GM23338 (cell line): ENCODE measurements at regions not wholly inside any gene's neighbourhood (a gene's known extent, or its start where the extent isn't known, plus 50 kb on each side); places are given as distances from the start of the nearest gene placed in this dataset.
A peak's percentile ranks its signal among the peaks of the same experiment; 100 is the strongest.

Experiments used
- ATAC-seq: fragments of 200-7000 bp; cut with Tn5 transposase; 3 replicates; pipeline ENCODE4 v1.9.1; 2020
- DNase-seq: peaks from one replicate; pipeline ENCODE4 v3.0.0-alpha.2; 2015; ENCODE audit warnings: low spot score
- H2AFZ ChIP-seq: fragments of 200-600 bp; sonication (generic); 2 replicates; pipeline ENCODE4 v1.8.0; 2016; ENCODE audit warnings: antibody characterized with exemption, mild to moderate bottlenecking, moderate library complexity
- H3F3A ChIP-seq: fragments of 200-600 bp; sonication (generic); replicated peaks from 2 replicates; pipeline ENCODE4 v1.8.0; 2017; ENCODE audit warnings: antibody characterized with exemption, mixed run types, low read depth
- H3K27ac ChIP-seq: fragments of 200-600 bp; sonication (generic); 2 replicates; pipeline ENCODE4 v1.6.1; 2016; ENCODE audit warnings: low read depth
- H3K27me3 ChIP-seq: fragments of 200-600 bp; sonication (generic); 2 replicates; pipeline ENCODE4 v1.8.0; 2016; ENCODE audit warnings: mild to moderate bottlenecking, mixed run types, moderate library complexity; ENCODE audit not compliant: insufficient read depth
- H3K36me3 ChIP-seq: fragments of 200-600 bp; sonication (generic); 2 replicates; pipeline ENCODE4 v1.8.0; 2016; ENCODE audit warnings: mild to moderate bottlenecking; ENCODE audit not compliant: insufficient read depth
- H3K4me1 ChIP-seq: fragments of 200-600 bp; sonication (generic); 2 replicates; pipeline ENCODE4 v1.8.0; 2016; ENCODE audit warnings: mild to moderate bottlenecking, moderate library complexity; ENCODE audit not compliant: insufficient read depth
- H3K4me2 ChIP-seq: fragments of 200-600 bp; sonication (generic); 2 replicates; pipeline ENCODE4 v1.7.1; 2017; ENCODE audit warnings: mixed run types
- H3K4me3 ChIP-seq: fragments of 200-600 bp; sonication (generic); 2 replicates; pipeline ENCODE4 v1.6.1; 2016; ENCODE audit warnings: mixed run types
- H3K79me2 ChIP-seq: fragments of 200-600 bp; sonication (generic); replicated peaks from 2 replicates; pipeline ENCODE4 v1.8.0; 2017; ENCODE audit warnings: mild to moderate bottlenecking; ENCODE audit not compliant: insufficient read depth
- H3K9me2 ChIP-seq: fragments of 200-600 bp; sonication (generic); 2 replicates; pipeline ENCODE4 v1.8.0; 2017; ENCODE audit not compliant: insufficient read depth
- H4K20me1 ChIP-seq: fragments of 200-600 bp; sonication (generic); replicated peaks from 2 replicates; pipeline ENCODE4 v1.8.0; 2017; ENCODE audit warnings: mild to moderate bottlenecking; ENCODE audit not compliant: insufficient read depth
- H3K27ac Mint-ChIP-seq: 2 replicates; pipeline ENCODE4 v1.8.0; 2020; ENCODE audit warnings: inconsistent platforms, mild to moderate bottlenecking, moderate library complexity, mixed read lengths
- H3K27me3 Mint-ChIP-seq: 3 replicates; pipeline ENCODE4 v1.8.0; 2022; ENCODE audit warnings: low read depth, mild to moderate bottlenecking, moderate library complexity, mixed read lengths, inconsistent platforms; ENCODE audit not compliant: insufficient read depth, poor library complexity
- H3K36me3 Mint-ChIP-seq: 3 replicates; pipeline ENCODE4 v1.8.0; 2021; ENCODE audit warnings: low read depth, mild to moderate bottlenecking, inconsistent platforms, moderate library complexity, mixed read lengths
- H3K4me1 Mint-ChIP-seq: 3 replicates; pipeline ENCODE4 v1.8.0; 2020; ENCODE audit warnings: mild to moderate bottlenecking, inconsistent platforms, mixed read lengths
- H3K4me3 Mint-ChIP-seq: 3 replicates; pipeline ENCODE4 v1.8.0; 2021; ENCODE audit warnings: moderate library complexity, mild to moderate bottlenecking, inconsistent platforms, mixed read lengths
- H3K9me3 Mint-ChIP-seq: 3 replicates; pipeline ENCODE4 v1.8.0; 2020; ENCODE audit warnings: moderate library complexity, mild to moderate bottlenecking, inconsistent platforms, mixed read lengths
- CREB1 ChIP-seq: fragments of 250-450 bp; sonication (Bioruptor Pico); IDR thresholded peaks from 2 replicates; pipeline ENCODE4 v1.5.0; 2020; ENCODE audit warnings: low read depth, mild to moderate bottlenecking, moderate library complexity
- EZH2 ChIP-seq: fragments of 200-600 bp; sonication (generic); IDR thresholded peaks from one replicate; pipeline ENCODE4 v1.8.0; 2017; ENCODE audit warnings: antibody characterized with exemption, mild to moderate bottlenecking, low read depth; ENCODE audit not compliant: unreplicated experiment
- EZH2phosphoT487 ChIP-seq: fragments of 200-600 bp; sonication (generic); IDR thresholded peaks from one replicate; pipeline ENCODE4 v1.8.1; 2018; ENCODE audit warnings: antibody characterized with exemption; ENCODE audit not compliant: unreplicated experiment
- JUNB ChIP-seq: IDR thresholded peaks from one replicate; pipeline ENCODE4 v1.6.1; 2016; ENCODE audit warnings: antibody characterized with exemption; ENCODE audit not compliant: unreplicated experiment
- NANOG ChIP-seq: IDR thresholded peaks from 2 replicates; pipeline ENCODE4 v1.6.1; 2016; ENCODE audit warnings: antibody characterized with exemption, borderline replicate concordance
- POLR2AphosphoS5 ChIP-seq: IDR thresholded peaks from 2 replicates; pipeline ENCODE4 v1.6.1; 2016; ENCODE audit warnings: antibody characterized with exemption, low read depth
- ZNF331 ChIP-seq: fragments of 250-450 bp; sonication (Bioruptor Pico); IDR thresholded peaks from 2 replicates; pipeline ENCODE4 v1.5.0; 2020; ENCODE audit warnings: low read depth, mild to moderate bottlenecking, moderate library complexity
- TF ChIP-seq, protein P1 (sequence below): fragments of 250-450 bp; sonication (Bioruptor Pico); IDR thresholded peaks from 2 replicates; pipeline ENCODE4 v1.5.0; 2020; ENCODE audit warnings: mild to moderate bottlenecking, moderate library complexity
- TF ChIP-seq, protein P2 (sequence below): IDR thresholded peaks from 2 replicates; pipeline ENCODE4 v1.6.1; 2016; ENCODE audit warnings: antibody characterized with exemption
- TF ChIP-seq, protein P3 (sequence below): IDR thresholded peaks from one replicate; pipeline ENCODE4 v1.6.1; 2018; ENCODE audit warnings: antibody characterized with exemption; ENCODE audit not compliant: unreplicated experiment

DNA sequence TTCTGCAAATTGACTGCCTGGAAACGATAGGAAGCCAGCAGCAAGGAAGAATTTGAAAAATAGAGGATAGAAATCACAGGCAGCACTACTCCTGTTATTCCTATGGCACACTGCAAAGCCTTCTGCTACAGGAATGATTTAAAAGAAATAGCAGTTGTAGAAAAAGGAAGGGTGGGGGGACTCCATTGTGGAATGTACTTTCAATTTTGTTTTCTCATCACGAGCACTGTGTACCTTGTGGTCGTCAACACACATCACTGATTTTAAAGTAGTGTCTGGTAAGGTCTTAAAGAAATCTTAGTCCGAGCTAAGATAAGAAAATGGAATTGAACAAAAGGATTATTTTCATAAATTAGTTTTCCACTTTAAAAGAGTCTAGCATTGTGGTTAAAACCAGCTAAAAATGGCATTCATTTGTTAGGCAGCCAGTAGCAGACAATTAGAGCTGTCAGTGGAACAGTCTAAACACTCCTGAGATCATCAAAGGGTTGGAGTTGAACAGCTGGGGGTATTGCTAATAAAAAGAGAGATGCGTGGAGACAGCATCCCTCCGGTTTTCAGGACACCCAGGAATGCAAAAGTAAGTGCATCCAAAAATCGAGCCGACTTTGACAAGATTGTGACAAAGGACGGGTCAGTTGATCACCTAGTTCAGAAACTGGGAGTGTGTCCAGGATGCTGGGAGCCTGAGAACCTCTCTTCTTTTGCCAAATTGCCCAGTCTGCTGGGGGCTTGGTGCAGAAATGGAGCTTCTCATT, 97.8 kb upstream of the WWC1 start:
- Histone ChIP-seq H3K4me3 (no peak overlapping the region), H3K4me1 (peaks cover 3% of the 10 kb centered on the region; the same call in 1 of the 2 replicates), H3F3A (no peaks in the 10 kb centered on the region), H3K27me3 (no peaks in the 10 kb centered on the region), H3K36me3 (no peaks in the 10 kb centered on the region), H3K9me2 (no peaks in the 10 kb centered on the region), H3K27ac (no peak overlapping the region), H2AFZ (no peak overlapping the region), H3K4me2 (no peak overlapping the region), H4K20me1 (no peaks in the 10 kb centered on the region), H3K79me2 (no peaks in the 10 kb centered on the region)
- no peaks in the 10 kb centered on the region for H3K36me3 Mint-ChIP-seq
- ATAC-seq: no peak
- TF ChIP-seq EZH2phosphoT487: no peak
- no peak for TF ChIP-seq JUNB
- TF ChIP-seq NANOG: no peak
- no peak for TF ChIP-seq CREB1 (CRISPR knock-in tag)
- no peak for TF ChIP-seq POLR2AphosphoS5
- TF ChIP-seq, protein P1, sequence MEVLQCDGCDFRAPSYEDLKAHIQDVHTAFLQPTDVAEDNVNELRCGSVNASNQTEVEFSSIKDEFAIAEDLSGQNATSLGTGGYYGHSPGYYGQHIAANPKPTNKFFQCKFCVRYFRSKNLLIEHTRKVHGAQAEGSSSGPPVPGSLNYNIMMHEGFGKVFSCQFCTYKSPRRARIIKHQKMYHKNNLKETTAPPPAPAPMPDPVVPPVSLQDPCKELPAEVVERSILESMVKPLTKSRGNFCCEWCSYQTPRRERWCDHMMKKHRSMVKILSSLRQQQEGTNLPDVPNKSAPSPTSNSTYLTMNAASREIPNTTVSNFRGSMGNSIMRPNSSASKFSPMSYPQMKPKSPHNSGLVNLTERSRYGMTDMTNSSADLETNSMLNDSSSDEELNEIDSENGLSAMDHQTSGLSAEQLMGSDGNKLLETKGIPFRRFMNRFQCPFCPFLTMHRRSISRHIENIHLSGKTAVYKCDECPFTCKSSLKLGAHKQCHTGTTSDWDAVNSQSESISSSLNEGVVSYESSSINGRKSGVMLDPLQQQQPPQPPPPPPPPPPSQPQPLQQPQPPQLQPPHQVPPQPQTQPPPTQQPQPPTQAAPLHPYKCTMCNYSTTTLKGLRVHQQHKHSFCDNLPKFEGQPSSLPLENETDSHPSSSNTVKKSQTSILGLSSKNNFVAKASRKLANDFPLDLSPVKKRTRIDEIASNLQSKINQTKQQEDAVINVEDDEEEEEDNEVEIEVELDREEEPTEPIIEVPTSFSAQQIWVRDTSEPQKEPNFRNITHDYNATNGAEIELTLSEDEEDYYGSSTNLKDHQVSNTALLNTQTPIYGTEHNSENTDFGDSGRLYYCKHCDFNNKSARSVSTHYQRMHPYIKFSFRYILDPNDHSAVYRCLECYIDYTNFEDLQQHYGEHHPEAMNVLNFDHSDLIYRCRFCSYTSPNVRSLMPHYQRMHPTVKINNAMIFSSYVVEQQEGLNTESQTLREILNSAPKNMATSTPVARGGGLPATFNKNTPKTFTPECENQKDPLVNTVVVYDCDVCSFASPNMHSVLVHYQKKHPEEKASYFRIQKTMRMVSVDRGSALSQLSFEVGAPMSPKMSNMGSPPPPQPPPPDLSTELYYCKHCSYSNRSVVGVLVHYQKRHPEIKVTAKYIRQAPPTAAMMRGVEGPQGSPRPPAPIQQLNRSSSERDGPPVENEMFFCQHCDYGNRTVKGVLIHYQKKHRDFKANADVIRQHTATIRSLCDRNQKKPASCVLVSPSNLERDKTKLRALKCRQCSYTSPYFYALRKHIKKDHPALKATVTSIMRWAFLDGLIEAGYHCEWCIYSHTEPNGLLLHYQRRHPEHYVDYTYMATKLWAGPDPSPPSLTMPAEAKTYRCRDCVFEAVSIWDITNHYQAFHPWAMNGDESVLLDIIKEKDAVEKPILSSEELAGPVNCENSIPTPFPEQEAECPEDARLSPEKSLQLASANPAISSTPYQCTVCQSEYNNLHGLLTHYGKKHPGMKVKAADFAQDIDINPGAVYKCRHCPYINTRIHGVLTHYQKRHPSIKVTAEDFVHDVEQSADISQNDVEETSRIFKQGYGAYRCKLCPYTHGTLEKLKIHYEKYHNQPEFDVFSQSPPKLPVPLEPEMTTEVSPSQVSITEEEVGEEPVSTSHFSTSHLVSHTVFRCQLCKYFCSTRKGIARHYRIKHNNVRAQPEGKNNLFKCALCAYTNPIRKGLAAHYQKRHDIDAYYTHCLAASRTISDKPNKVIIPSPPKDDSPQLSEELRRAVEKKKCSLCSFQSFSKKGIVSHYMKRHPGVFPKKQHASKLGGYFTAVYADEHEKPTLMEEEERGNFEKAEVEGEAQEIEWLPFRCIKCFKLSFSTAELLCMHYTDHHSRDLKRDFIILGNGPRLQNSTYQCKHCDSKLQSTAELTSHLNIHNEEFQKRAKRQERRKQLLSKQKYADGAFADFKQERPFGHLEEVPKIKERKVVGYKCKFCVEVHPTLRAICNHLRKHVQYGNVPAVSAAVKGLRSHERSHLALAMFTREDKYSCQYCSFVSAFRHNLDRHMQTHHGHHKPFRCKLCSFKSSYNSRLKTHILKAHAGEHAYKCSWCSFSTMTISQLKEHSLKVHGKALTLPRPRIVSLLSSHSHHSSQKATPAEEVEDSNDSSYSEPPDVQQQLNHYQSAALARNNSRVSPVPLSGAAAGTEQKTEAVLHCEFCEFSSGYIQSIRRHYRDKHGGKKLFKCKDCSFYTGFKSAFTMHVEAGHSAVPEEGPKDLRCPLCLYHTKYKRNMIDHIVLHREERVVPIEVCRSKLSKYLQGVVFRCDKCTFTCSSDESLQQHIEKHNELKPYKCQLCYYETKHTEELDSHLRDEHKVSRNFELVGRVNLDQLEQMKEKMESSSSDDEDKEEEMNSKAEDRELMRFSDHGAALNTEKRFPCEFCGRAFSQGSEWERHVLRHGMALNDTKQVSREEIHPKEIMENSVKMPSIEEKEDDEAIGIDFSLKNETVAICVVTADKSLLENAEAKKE: no peak
- H3K4me1 Mint-ChIP-seq: peaks cover 5% of the 10 kb centered on the region; the same call in 2 of the 3 replicates
- no peak overlapping the region for H3K27ac Mint-ChIP-seq
- H3K27me3 Mint-ChIP-seq: peaks cover 2% of the 10 kb centered on the region
- no peak overlapping the region for H3K4me3 Mint-ChIP-seq
- no peak for DNase-seq
- no peaks in the 10 kb centered on the region; the same call in 2 of the 3 replicates for H3K9me3 Mint-ChIP-seq

DNA sequence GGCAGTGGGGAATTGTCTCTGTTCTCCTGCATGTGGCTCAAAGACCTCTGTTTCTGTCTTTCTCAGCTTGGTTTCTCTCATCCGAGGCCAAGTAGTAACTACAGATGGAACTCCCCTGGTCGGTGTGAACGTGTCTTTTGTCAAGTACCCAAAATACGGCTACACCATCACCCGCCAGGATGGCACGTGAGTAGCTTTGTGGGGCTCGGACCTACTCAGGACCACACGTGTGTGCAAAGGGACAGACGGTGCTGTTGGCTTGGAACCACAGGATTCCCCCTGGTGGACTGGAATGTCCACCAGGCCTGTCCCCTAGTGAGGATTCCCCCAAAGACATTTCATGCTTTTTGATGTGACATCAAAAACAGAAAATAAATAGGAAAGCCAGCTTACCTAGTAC, 96.3 kb upstream of the WWC1 start:
- Histone ChIP-seq H2AFZ (0 out of 2 replicates have a peak overlapping the region, but pooled peaks have one; percentile 7), H4K20me1 (no peaks in the 10 kb centered on the region), H3K36me3 (no peaks in the 10 kb centered on the region), H3K27me3 (no peaks in the 10 kb centered on the region), H3K4me2 (no peak overlapping the region), H3K27ac (no peak overlapping the region), H3K79me2 (no peaks in the 10 kb centered on the region), H3F3A (no peaks in the 10 kb centered on the region), H3K4me3 (no peak overlapping the region), H3K9me2 (no peaks in the 10 kb centered on the region), H3K4me1 (peaks cover 3% of the 10 kb centered on the region; the same call in 1 of the 2 replicates)
- Mint-ChIP-seq H3K4me1 (peaks cover 5% of the 10 kb centered on the region; the same call in 2 of the 3 replicates), H3K36me3 (no peaks in the 10 kb centered on the region), H3K27ac (no peak overlapping the region), H3K4me3 (no peak overlapping the region), H3K27me3 (peaks cover 2% of the 10 kb centered on the region), H3K9me3 (no peaks in the 10 kb centered on the region; the same call in 2 of the 3 replicates)
- no peak for DNase-seq
- no peak for ATAC-seq
- TF ChIP-seq EZH2phosphoT487: no peak
- TF ChIP-seq CREB1 (CRISPR knock-in tag): no peak
- TF ChIP-seq JUNB: no peak
- no peak for TF ChIP-seq ZNF331 (CRISPR knock-in tag)
- TF ChIP-seq, protein P2, sequence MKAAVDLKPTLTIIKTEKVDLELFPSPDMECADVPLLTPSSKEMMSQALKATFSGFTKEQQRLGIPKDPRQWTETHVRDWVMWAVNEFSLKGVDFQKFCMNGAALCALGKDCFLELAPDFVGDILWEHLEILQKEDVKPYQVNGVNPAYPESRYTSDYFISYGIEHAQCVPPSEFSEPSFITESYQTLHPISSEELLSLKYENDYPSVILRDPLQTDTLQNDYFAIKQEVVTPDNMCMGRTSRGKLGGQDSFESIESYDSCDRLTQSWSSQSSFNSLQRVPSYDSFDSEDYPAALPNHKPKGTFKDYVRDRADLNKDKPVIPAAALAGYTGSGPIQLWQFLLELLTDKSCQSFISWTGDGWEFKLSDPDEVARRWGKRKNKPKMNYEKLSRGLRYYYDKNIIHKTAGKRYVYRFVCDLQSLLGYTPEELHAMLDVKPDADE: no peak
- TF ChIP-seq POLR2AphosphoS5: no peak
- TF ChIP-seq, protein P3, sequence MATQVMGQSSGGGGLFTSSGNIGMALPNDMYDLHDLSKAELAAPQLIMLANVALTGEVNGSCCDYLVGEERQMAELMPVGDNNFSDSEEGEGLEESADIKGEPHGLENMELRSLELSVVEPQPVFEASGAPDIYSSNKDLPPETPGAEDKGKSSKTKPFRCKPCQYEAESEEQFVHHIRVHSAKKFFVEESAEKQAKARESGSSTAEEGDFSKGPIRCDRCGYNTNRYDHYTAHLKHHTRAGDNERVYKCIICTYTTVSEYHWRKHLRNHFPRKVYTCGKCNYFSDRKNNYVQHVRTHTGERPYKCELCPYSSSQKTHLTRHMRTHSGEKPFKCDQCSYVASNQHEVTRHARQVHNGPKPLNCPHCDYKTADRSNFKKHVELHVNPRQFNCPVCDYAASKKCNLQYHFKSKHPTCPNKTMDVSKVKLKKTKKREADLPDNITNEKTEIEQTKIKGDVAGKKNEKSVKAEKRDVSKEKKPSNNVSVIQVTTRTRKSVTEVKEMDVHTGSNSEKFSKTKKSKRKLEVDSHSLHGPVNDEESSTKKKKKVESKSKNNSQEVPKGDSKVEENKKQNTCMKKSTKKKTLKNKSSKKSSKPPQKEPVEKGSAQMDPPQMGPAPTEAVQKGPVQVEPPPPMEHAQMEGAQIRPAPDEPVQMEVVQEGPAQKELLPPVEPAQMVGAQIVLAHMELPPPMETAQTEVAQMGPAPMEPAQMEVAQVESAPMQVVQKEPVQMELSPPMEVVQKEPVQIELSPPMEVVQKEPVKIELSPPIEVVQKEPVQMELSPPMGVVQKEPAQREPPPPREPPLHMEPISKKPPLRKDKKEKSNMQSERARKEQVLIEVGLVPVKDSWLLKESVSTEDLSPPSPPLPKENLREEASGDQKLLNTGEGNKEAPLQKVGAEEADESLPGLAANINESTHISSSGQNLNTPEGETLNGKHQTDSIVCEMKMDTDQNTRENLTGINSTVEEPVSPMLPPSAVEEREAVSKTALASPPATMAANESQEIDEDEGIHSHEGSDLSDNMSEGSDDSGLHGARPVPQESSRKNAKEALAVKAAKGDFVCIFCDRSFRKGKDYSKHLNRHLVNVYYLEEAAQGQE: no peak
- no peak for TF ChIP-seq EZH2
